H1 (cell line): ENCODE measurements at regions not wholly inside any gene's neighbourhood (a gene's known extent, or its start where the extent isn't known, plus 50 kb on each side); places are given as distances from the start of the nearest gene placed in this dataset.

Experiments used
- CHD2 ChIP-seq: IDR thresholded peaks from 2 replicates; pipeline ENCODE4 v1.6.1; 2012; ENCODE audit warnings: low read length, improper control_type of control experiment
- CTCF ChIP-seq, 3 experiments: IDR thresholded peaks; 1 replicate in 2 of 3; 2 replicates in 1 of 3; pipeline versions ENCODE4 v1.5.1 to v1.6.1; 2011; ENCODE audit warnings: low read length in 3 of 3, mild to moderate bottlenecking in 3 of 3, inconsistent platforms in 2 of 3, low read depth in 1 of 3, moderate library complexity in 1 of 3; ENCODE audit not compliant: insufficient read depth in 1 of 3; ENCODE audit errors: control extremely low read depth in 1 of 3
- EP300 ChIP-seq, 2 experiments: IDR thresholded peaks; 1 replicate in 1 of 2; 2 replicates in 1 of 2; pipeline ENCODE4 v1.6.1; 2011 to 2012; ENCODE audit warnings: low read depth in 2 of 2, low read length in 2 of 2, mild to moderate bottlenecking in 2 of 2, borderline replicate concordance in 1 of 2, inconsistent platforms in 1 of 2, moderate library complexity in 1 of 2
- HDAC2 ChIP-seq, 2 experiments: fragments of 300-600 bp in 1 of 2; sonication (generic) in 1 of 2; IDR thresholded peaks; 2 replicates each; pipeline ENCODE4 v1.6.1; 2011 to 2012; ENCODE audit warnings: low read depth in 2 of 2, low read length in 2 of 2, mild to moderate bottlenecking in 2 of 2, moderate library complexity in 2 of 2, borderline replicate concordance in 1 of 2, inconsistent platforms in 1 of 2
- POLR2AphosphoS5 ChIP-seq: IDR thresholded peaks from 2 replicates; pipeline ENCODE4 v1.6.1; 2011; ENCODE audit warnings: low read depth, low read length
- RFX5 ChIP-seq: IDR thresholded peaks from 2 replicates; pipeline ENCODE4 v1.6.1; 2011; ENCODE audit warnings: low read depth, low read length, improper control_type of control experiment, borderline replicate concordance
- SUZ12 ChIP-seq: fragments of 200-600 bp; sonication (generic); IDR thresholded peaks from 2 replicates; pipeline ENCODE4 v1.6.1; 2012; ENCODE audit warnings: mild to moderate bottlenecking, inconsistent platforms, low read length, moderate library complexity, mixed read lengths
- TAF1 ChIP-seq: IDR thresholded peaks from 2 replicates; pipeline ENCODE4 v1.6.1; 2011; ENCODE audit warnings: mild to moderate bottlenecking, low read depth, low read length
- USF2 ChIP-seq: IDR thresholded peaks from 2 replicates; pipeline ENCODE4 v1.6.1; 2011; ENCODE audit warnings: low read length, improper control_type of control experiment
- ZNF274 ChIP-seq: IDR thresholded peaks from 2 replicates; pipeline ENCODE4 v1.7.0; 2012; ENCODE audit warnings: low read length, borderline replicate concordance; ENCODE audit errors: extremely low read depth

DNA sequence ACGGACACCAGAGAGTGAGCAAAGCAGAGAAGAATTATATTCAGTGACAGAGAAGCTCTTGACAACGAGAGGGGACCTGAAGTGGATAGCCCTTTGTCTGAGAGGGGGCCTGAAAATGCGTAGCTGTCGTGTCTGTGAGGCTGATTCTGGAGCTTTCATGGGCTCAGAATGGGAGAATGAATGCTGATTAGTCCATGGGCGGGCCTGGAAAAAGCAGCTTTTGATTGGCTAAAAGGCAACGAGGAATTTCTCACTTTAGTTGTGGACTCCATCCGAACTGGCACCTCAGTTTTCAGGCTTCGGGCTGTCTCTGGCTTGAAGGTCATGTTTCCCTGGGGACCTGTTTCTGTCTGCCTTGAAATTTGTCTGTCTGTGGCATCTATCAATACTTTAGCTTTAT lies 487.1 kb downstream of the TECRL start:
- no peak for TF ChIP-seq CTCF (IDR thresholded peaks at IDR 0.05; ENCODE audit: control extremely low read depth in 1 of 3, insufficient read depth in 1 of 3, low read depth in 1 of 3, low read length in 3 of 3)
- TF ChIP-seq SUZ12, result no peak
- no peak for TF ChIP-seq USF2
- no peak for TF ChIP-seq POLR2AphosphoS5
- no peak for TF ChIP-seq ZNF274
- TF ChIP-seq RFX5, result no peak
- no peak for TF ChIP-seq CHD2
- TF ChIP-seq TAF1, result no peak
- no peak for TF ChIP-seq EP300 (IDR thresholded peaks at IDR 0.05; ENCODE audit: borderline replicate concordance in 1 of 2, low read depth in 2 of 2, low read length in 2 of 2)
- no peak for TF ChIP-seq HDAC2 (IDR thresholded peaks at IDR 0.05; ENCODE audit: borderline replicate concordance in 1 of 2, low read depth in 2 of 2, low read length in 2 of 2)
